Endodermal cell (in vitro differentiated cells): ENCODE measurements at regions not wholly inside any gene's neighbourhood (a gene's known extent, or its start where the extent isn't known, plus 50 kb on each side); places are given as distances from the start of the nearest gene placed in this dataset.

Source experiments
- DNase-seq: peaks from one replicate; pipeline ENCODE4 v3.0.0-alpha.2; 2017
- H3K27ac ChIP-seq: 2 replicates; pipeline ENCODE4 v1.5.1; 2013; ENCODE audit warnings: mild to moderate bottlenecking, low read depth, low read length, moderate library complexity
- H3K27me3 ChIP-seq: 2 replicates; pipeline ENCODE4 v1.6.1; 2013; ENCODE audit warnings: mild to moderate bottlenecking, low read length, moderate library complexity; ENCODE audit not compliant: insufficient read depth, control insufficient read depth, poor library complexity, severe bottlenecking
- H3K36me3 ChIP-seq: 2 replicates; pipeline ENCODE4 v1.7.0; 2013; ENCODE audit warnings: mild to moderate bottlenecking, low read length, moderate library complexity; ENCODE audit not compliant: control insufficient read depth, insufficient read depth
- H3K4me1 ChIP-seq: one replicate; pipeline ENCODE4 v1.7.0; 2013; ENCODE audit warnings: low read length; ENCODE audit not compliant: control insufficient read depth, insufficient read depth
- H3K4me3 ChIP-seq: 2 replicates; pipeline ENCODE4 v1.5.1; 2013; ENCODE audit warnings: mild to moderate bottlenecking, low read length, moderate library complexity
- H3K9ac ChIP-seq: 2 replicates; pipeline ENCODE4 v1.6.1; 2013; ENCODE audit warnings: mild to moderate bottlenecking, low read length, moderate library complexity; ENCODE audit not compliant: poor library complexity, severe bottlenecking; ENCODE audit errors: extremely low read depth
- H3K9me3 ChIP-seq: 2 replicates; pipeline ENCODE4 v1.6.1; 2013; ENCODE audit warnings: mild to moderate bottlenecking, low read length, moderate library complexity; ENCODE audit not compliant: control insufficient read depth
- H3K27ac Mint-ChIP-seq: 2 replicates; pipeline ENCODE4 v1.8.0; 2020; ENCODE audit warnings: mixed read lengths
- H3K27me3 Mint-ChIP-seq: 2 replicates; pipeline ENCODE4 v1.8.0; 2021; ENCODE audit warnings: mild to moderate bottlenecking, mixed read lengths; ENCODE audit not compliant: insufficient read depth
- H3K36me3 Mint-ChIP-seq: 2 replicates; pipeline ENCODE4 v1.8.0; 2020; ENCODE audit warnings: low read depth, mixed read lengths
- H3K4me1 Mint-ChIP-seq: 2 replicates; pipeline ENCODE4 v1.8.0; 2020; ENCODE audit warnings: mixed read lengths
- H3K4me3 Mint-ChIP-seq: 2 replicates; pipeline ENCODE4 v1.8.0; 2020; ENCODE audit warnings: mild to moderate bottlenecking, moderate library complexity, mixed read lengths
- H3K9me3 Mint-ChIP-seq: 2 replicates; pipeline ENCODE4 v1.8.0; 2020; ENCODE audit warnings: mild to moderate bottlenecking, mixed read lengths
- WGBS, 2 experiments: methylation state at CpG; one replicate each; pipeline versions ENCODE4 v1.1.5 to v1.1.7; 2013; ENCODE audit warnings: missing lambda C conversion rate in 2 of 2, mixed read lengths in 1 of 2; ENCODE audit not compliant: insufficient coverage in 1 of 2, insufficient read length in 1 of 2; 5-methylcytosine and 5-hydroxymethylcytosine counted together
- TF ChIP-seq, protein P1 (sequence below): fragments of 200-600 bp; sonication (generic); conservative IDR thresholded peaks from 2 replicates; pipeline ENCODE4 v1.5.0; 2021; ENCODE audit warnings: antibody characterized with exemption, mild to moderate bottlenecking

DNA sequence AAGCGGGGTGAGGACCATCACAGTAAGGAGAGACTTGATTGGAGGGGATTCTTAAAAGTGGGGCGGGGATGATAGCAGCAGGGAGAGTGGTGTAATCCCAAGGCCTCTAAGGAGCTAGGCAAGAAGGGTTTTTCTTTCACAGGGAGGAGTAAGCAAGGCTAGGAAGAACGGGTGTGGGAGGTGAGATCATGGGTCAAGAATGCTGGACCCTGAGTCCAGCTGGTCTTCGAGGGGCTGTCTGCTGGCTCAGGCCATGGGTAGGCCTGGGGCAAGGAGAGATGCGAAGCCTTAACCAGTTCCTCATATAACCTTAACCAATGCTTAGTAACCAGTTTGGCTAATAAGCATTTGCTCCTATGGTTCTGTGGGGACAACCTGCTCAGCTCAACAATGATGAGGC is 599.1 kb downstream of the NPHP4 start:
- Mint-ChIP-seq H3K27me3 (peaks cover 11% of the 10 kb centered on the region), H3K36me3 (no peaks in the 10 kb centered on the region), H3K4me1 (no peaks in the 10 kb centered on the region), H3K4me3 (no peak overlapping the region), H3K9me3 (peaks cover 5% of the 10 kb centered on the region), H3K27ac (no peak overlapping the region)
- no peak overlapping the region for H3K27ac ChIP-seq
- no peak overlapping the region for H3K9ac ChIP-seq
- no peaks in the 10 kb centered on the region for H3K27me3 ChIP-seq
- H3K9me3 ChIP-seq, result peaks cover 6% of the 10 kb centered on the region
- H3K4me1 ChIP-seq, result no peaks in the 10 kb centered on the region
- TF ChIP-seq, protein P1, sequence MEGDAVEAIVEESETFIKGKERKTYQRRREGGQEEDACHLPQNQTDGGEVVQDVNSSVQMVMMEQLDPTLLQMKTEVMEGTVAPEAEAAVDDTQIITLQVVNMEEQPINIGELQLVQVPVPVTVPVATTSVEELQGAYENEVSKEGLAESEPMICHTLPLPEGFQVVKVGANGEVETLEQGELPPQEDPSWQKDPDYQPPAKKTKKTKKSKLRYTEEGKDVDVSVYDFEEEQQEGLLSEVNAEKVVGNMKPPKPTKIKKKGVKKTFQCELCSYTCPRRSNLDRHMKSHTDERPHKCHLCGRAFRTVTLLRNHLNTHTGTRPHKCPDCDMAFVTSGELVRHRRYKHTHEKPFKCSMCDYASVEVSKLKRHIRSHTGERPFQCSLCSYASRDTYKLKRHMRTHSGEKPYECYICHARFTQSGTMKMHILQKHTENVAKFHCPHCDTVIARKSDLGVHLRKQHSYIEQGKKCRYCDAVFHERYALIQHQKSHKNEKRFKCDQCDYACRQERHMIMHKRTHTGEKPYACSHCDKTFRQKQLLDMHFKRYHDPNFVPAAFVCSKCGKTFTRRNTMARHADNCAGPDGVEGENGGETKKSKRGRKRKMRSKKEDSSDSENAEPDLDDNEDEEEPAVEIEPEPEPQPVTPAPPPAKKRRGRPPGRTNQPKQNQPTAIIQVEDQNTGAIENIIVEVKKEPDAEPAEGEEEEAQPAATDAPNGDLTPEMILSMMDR, result no peak
- no peaks in the 10 kb centered on the region for H3K36me3 ChIP-seq
- H3K4me3 ChIP-seq, result no peak overlapping the region
- no peak for DNase-seq
- WGBS, 2 experiments, result 88% methylated on average over 5 of the region's 5 CpGs; no CpG with 5 or more reads in 1 of the 2 experiments

DNA sequence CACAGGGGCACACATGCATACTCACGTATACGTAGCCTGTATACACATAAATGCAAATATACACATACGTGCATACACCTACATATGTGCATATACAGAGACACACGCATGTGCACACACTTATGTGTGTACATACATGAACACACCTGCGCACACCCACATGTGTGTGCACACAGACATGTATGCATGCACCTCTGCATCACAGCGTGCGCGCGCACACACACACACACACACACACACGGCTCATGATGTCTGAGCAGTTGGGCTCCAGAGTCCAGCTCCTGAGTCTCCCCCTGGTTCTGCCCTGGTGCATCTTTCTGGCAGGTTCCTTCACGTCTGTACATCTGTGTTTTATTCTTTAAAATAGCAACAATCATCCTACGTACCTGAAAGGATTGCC is 600.5 kb downstream of the NPHP4 start:
- no peaks in the 10 kb centered on the region for H3K36me3 Mint-ChIP-seq
- no peak overlapping the region for H3K4me3 Mint-ChIP-seq
- WGBS, 2 experiments, result 90 to 93% methylated on average over 9 to 12 of the region's 12 CpGs

DNA sequence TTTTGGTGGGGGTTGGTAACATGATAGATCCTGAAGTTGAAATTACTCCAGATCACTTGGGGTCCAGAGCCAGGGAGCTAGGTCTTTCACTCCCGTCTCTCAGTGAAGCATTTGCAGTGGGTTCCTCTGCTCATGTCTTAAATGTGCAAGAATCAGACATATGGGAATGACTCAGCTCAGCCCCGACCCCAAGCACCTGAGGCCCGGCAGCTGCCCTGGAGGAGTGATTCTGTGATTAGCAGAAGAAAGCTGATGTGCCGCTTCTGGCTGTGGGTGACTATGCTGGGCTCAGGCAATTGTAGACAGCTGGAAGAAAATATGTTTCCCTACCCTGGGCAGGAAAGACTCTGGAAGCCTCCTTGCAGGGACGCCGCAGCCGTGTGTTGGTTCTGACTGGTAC is 601.7 kb downstream of the NPHP4 start:
- H3K4me3 Mint-ChIP-seq, result no peak overlapping the region
- no peaks in the 10 kb centered on the region for H3K36me3 Mint-ChIP-seq
- TF ChIP-seq, protein P1, result no peak
- peaks cover 11% of the 10 kb centered on the region for H3K27me3 Mint-ChIP-seq
- H3K27ac Mint-ChIP-seq, result no peak overlapping the region
- Histone ChIP-seq H3K4me3 (no peak overlapping the region), H3K27me3 (no peaks in the 10 kb centered on the region), H3K9me3 (no peaks in the 10 kb centered on the region), H3K9ac (no peak overlapping the region), H3K36me3 (no peaks in the 10 kb centered on the region), H3K27ac (no peak overlapping the region), H3K4me1 (no peaks in the 10 kb centered on the region)
- no peak for DNase-seq
- H3K9me3 Mint-ChIP-seq, result peaks cover 4% of the 10 kb centered on the region
- no peaks in the 10 kb centered on the region for H3K4me1 Mint-ChIP-seq
- 90 to 91% methylated on average over 7 of the region's 7 CpGs for WGBS, 2 experiments

More for the DNA sequence above, 600.5 kb downstream of the NPHP4 start:
- Mint-ChIP-seq H3K9me3 (peaks cover 5% of the 10 kb centered on the region), H3K27me3 (peaks cover 11% of the 10 kb centered on the region), H3K27ac (no peak overlapping the region), H3K4me1 (no peaks in the 10 kb centered on the region)
- no peak overlapping the region for H3K9ac ChIP-seq
- no peaks in the 10 kb centered on the region for H3K4me1 ChIP-seq
- no peaks in the 10 kb centered on the region for H3K36me3 ChIP-seq
- H3K4me3 ChIP-seq, result no peak overlapping the region
- H3K9me3 ChIP-seq, result peaks cover 6% of the 10 kb centered on the region
- TF ChIP-seq, protein P1, result no peak
- H3K27ac ChIP-seq, result no peak overlapping the region
- H3K27me3 ChIP-seq, result no peaks in the 10 kb centered on the region
- DNase-seq, result no peak
